PC-3 (cell line): ENCODE measurements at regions not wholly inside any gene's neighbourhood (a gene's known extent, or its start where the extent isn't known, plus 50 kb on each side); places are given as distances from the start of the nearest gene placed in this dataset.

Source experiments
- CTCF ChIP-seq: fragments of 300-600 bp; sonication (generic); conservative IDR thresholded peaks from 2 replicates; pipeline ENCODE4 v1.5.1; 2017; ENCODE audit warnings: antibody characterized with exemption, low read depth, mild to moderate bottlenecking, low read length
- EZH2 ChIP-seq: fragments of 300-600 bp; sonication (generic); IDR thresholded peaks from one replicate; pipeline ENCODE4 v1.6.1; 2017; ENCODE audit warnings: antibody characterized with exemption, mild to moderate bottlenecking, low read length; ENCODE audit not compliant: unreplicated experiment
- EZH2phosphoT487 ChIP-seq: fragments of 300-600 bp; sonication (generic); IDR thresholded peaks from 2 replicates; pipeline ENCODE4 v1.6.1; 2018; ENCODE audit warnings: mild to moderate bottlenecking, antibody characterized with exemption, low read length, borderline replicate concordance

GRCh38 chr6:14739827-14740226 lies 506.0 kb upstream of the JARID2 start:
- no peak for TF ChIP-seq CTCF
- no peak for TF ChIP-seq EZH2phosphoT487
- no peak for TF ChIP-seq EZH2
